ENCODE measurements at regions not wholly inside any gene's neighbourhood (a gene's known extent, or its start where the extent isn't known, plus 50 kb on each side); places are given as distances from the start of the nearest gene placed in this dataset.

DNA sequence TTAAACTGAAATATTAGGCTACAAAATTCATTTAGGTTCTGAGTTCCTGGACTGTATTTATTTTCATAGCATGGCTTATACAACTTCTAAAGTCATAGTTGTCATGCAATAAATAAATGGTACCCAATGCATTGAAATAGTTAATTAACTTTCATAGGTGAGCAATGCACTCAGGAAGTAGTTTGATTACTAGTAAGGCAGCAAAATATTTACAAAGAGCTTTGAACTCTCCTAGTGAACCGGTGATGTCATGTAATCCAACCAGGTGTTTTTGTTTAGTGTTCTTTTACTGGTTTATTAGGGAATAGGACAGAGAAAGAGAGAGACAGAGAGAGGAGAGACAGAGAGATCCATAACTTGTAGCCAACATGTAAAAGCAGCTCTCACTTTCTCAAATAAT lies 228.6 kb upstream of the CTSO start:
- H3K4me3 ChIP-seq (ENCODE audit: low read depth, low read length): no peak overlapping the region
- ChIA-PET POLR2A (no interaction called here), CTCF (no interaction called here)
- TF ChIP-seq CTCF (IDR thresholded peaks at IDR 0.05; ENCODE audit: insufficient read depth, low read depth, low read length): no peak
- no peak for DNase-seq (ENCODE audit: low read depth)
- no peaks in the 10 kb centered on the region for H3K27me3 ChIP-seq (ENCODE audit: control insufficient read depth, insufficient read depth, low read length)
- no peaks in the 10 kb centered on the region for H3K36me3 ChIP-seq (ENCODE audit: control insufficient read depth, insufficient read depth, low read length)

DNA sequence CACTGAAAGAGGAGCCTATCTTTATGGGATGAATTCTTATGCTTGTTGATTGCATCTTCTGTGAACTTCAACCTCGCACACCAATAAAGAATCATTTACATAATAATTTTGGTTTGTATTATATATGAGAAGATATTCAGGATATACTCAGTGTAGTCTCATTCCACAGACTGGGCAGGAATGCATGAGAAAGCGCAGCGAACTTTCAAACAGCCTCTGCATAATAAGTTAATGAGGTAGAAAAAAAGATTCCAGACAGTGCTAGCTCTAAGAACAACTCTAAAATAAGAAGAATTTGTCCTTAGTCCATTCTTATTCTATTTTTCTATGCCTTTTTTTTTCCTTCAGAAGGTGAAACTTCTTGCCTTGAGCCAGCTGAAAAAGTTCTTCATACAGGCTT lies 224.3 kb upstream of the CTSO start:
- CTCF ChIA-PET: no interaction called here
- no peak for DNase-seq (ENCODE audit: low read depth)
- H3K4me3 ChIP-seq (ENCODE audit: low read depth, low read length): no peak overlapping the region

GRCh38 chr4:156176896-156177295 lies 223.2 kb upstream of the CTSO start:
- Histone ChIP-seq H3K4me3 (ENCODE audit: low read depth, low read length) (no peak overlapping the region), H3K27me3 (ENCODE audit: control insufficient read depth, insufficient read depth, low read length) (no peaks in the 10 kb centered on the region), H3K36me3 (ENCODE audit: control insufficient read depth, insufficient read depth, low read length) (no peaks in the 10 kb centered on the region)
- POLR2A ChIA-PET: no interaction called here
- no peak for TF ChIP-seq CTCF (IDR thresholded peaks at IDR 0.05; ENCODE audit: insufficient read depth, low read depth, low read length)
- CTCF ChIA-PET: no interaction called here
- no peak for DNase-seq (ENCODE audit: low read depth)

More for the DNA sequence above, 224.3 kb upstream of the CTSO start:
- H3K27me3 ChIP-seq (ENCODE audit: control insufficient read depth, insufficient read depth, low read length): no peaks in the 10 kb centered on the region
- POLR2A ChIA-PET: no interaction called here
- TF ChIP-seq CTCF (IDR thresholded peaks at IDR 0.05; ENCODE audit: insufficient read depth, low read depth, low read length): no peak
- H3K36me3 ChIP-seq (ENCODE audit: control insufficient read depth, insufficient read depth, low read length): no peaks in the 10 kb centered on the region

- no peak for DNase-seq (ENCODE audit: low read depth)
- POLR2A ChIA-PET: no interaction called here
- H3K27me3 ChIP-seq (ENCODE audit: control insufficient read depth, insufficient read depth, low read length): no peaks in the 10 kb centered on the region
- H3K4me3 ChIP-seq (ENCODE audit: low read depth, low read length): no peak overlapping the region
- CTCF ChIA-PET: no interaction called here
- no peak for TF ChIP-seq CTCF (IDR thresholded peaks at IDR 0.05; ENCODE audit: insufficient read depth, low read depth, low read length)
- H3K36me3 ChIP-seq (ENCODE audit: control insufficient read depth, insufficient read depth, low read length): no peaks in the 10 kb centered on the region
Observed at GRCh38 chr4:156173937-156174336, 220.3 kb upstream of the CTSO start.

DNA sequence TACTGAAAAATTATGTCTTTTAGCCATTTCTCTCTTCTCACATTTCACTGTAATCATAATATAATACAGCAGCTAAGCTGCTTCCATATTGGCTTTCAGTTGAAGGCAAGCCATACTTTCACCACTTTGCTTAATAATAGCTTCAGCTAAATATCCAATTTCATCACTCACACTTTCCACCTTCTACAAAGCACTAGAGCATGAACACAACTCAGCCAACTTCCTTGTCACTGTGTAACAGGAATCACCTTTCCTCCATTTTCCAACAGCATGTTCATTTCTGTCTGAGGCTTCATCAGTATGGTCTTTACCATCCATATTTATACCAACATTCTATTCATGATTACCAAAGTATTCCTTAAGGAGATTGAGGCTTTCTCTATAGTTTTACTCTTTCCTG lies 219.8 kb upstream of the CTSO start:
- Histone ChIP-seq H3K27me3 (ENCODE audit: control insufficient read depth, insufficient read depth, low read length) (no peaks in the 10 kb centered on the region), H3K36me3 (ENCODE audit: control insufficient read depth, insufficient read depth, low read length) (no peaks in the 10 kb centered on the region), H3K4me3 (ENCODE audit: low read depth, low read length) (no peak overlapping the region)
- DNase-seq (ENCODE audit: low read depth): no peak
- CTCF ChIA-PET: no interaction called here
- POLR2A ChIA-PET: no interaction called here
- TF ChIP-seq CTCF (IDR thresholded peaks at IDR 0.05; ENCODE audit: insufficient read depth, low read depth, low read length): no peak

Measured in BJ (cell line).